NCI-H2196 treated with DMSO at 0.1 percent for 48 hours (cell line): ENCODE measurements at regions not wholly inside any gene's neighbourhood (a gene's known extent, or its start where the extent isn't known, plus 50 kb on each side); places are given as distances from the start of the nearest gene placed in this dataset.

Experiments
- DNase-seq: peaks from one replicate; lab custom pipeline; 2025; ENCODE audit not compliant: unreplicated experiment; lab: John Stamatoyannopoulos, UW

GRCh38 chr16:86663685-86664521, 85.6 kb downstream of the FOXL1 start:
- DNase-seq, result no peak

GRCh38 chr16:86664522-86665318, 86.4 kb downstream of the FOXL1 start:
- no peak for DNase-seq

- DNase-seq, result no peak
Observed at GRCh38 chr16:86665319-86665675, 86.9 kb downstream of the FOXL1 start.

- DNase-seq, result no peak
Observed at GRCh38 chr16:86665929-86666328, 87.6 kb downstream of the FOXL1 start.

- DNase-seq, result no peak
Observed at GRCh38 chr16:86667035-86667434, 88.7 kb downstream of the FOXL1 start.

GRCh38 chr16:86668136-86668910, 90.0 kb downstream of the FOXL1 start:
- no peak for DNase-seq

GRCh38 chr16:86669285-86669805, 91.0 kb downstream of the FOXL1 start:
- DNase-seq, result no peak

- DNase-seq, result no peak
Observed at GRCh38 chr16:86669937-86670749, 91.8 kb downstream of the FOXL1 start.

GRCh38 chr16:86670750-86671234, 92.4 kb downstream of the FOXL1 start:
- DNase-seq, result no peak

GRCh38 chr16:86671486-86672178, 93.3 kb downstream of the FOXL1 start:
- DNase-seq, result no peak

GRCh38 chr16:86672179-86672863, 94.0 kb downstream of the FOXL1 start:
- no peak for DNase-seq

- no peak for DNase-seq
Observed at GRCh38 chr16:86673090-86673955, 95.0 kb downstream of the FOXL1 start.

GRCh38 chr16:86673956-86674453, 95.7 kb downstream of the FOXL1 start:
- no peak for DNase-seq

GRCh38 chr16:86676254-86676670, 97.9 kb downstream of the FOXL1 start:
- no peak for DNase-seq

- no peak for DNase-seq
Observed at GRCh38 chr16:86679490-86679889, 101.1 kb downstream of the FOXL1 start.

GRCh38 chr16:86680162-86680561, 101.8 kb downstream of the FOXL1 start:
- DNase-seq, result no peak

GRCh38 chr16:86680661-86681030, 102.3 kb downstream of the FOXL1 start:
- DNase-seq, result no peak
